ENCODE measurements at regions not wholly inside any gene's neighbourhood (a gene's known extent, or its start where the extent isn't known, plus 50 kb on each side); places are given as distances from the start of the nearest gene placed in this dataset.

DNA sequence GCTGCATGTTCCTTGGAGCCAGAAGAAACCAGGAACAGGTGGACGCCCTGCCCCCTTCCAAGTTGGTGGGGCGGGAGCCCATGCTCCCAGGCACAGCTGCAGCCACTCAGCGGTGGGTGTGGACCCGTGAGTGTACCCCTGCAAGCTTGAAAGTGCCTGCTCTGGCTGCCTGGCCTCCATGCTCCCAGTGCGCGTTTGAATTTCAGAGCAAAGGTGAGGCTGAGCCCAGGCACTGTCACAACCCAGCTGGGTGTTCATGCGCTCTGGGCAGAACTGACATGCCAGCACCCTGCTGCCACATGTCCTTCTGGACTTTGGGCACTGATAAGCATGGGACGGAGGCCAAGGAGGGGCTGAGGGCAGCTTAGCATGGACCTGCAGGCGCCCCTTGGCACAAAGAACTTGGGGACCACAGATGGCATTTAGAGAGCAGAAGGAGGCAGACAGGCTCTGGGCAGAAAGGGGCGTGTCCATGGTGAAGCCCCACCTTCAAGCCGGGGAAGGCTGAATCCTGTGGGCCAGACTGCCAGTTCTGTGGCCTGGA, 402.0 kb upstream of the NRG3 start:
- BruUV-seq (replicated peaks) = no TSS peak
- ATAC-seq = no peak
- H3K4me3 ChIP-seq (ENCODE audit: low read depth in 2 of 2, low read length in 2 of 2) = no peak overlapping the region
- CTCF ChIA-PET = no interaction called here
- no peaks in the 10 kb centered on the region for H3K4me1 ChIP-seq (ENCODE audit: control insufficient read depth, insufficient read depth, low read length)
- intact Hi-C loops (cut with micrococcal nuclease; ENCODE audit: unreplicated experiment) = no loop called here
- H3K9me3 ChIP-seq (ENCODE audit: control insufficient read depth, insufficient read depth, low read depth, low read length) = no peaks in the 10 kb centered on the region; the same call in 1 of the 2 replicates
- POLR2A ChIA-PET = no interaction called here
- TF ChIP-seq, protein P1, sequence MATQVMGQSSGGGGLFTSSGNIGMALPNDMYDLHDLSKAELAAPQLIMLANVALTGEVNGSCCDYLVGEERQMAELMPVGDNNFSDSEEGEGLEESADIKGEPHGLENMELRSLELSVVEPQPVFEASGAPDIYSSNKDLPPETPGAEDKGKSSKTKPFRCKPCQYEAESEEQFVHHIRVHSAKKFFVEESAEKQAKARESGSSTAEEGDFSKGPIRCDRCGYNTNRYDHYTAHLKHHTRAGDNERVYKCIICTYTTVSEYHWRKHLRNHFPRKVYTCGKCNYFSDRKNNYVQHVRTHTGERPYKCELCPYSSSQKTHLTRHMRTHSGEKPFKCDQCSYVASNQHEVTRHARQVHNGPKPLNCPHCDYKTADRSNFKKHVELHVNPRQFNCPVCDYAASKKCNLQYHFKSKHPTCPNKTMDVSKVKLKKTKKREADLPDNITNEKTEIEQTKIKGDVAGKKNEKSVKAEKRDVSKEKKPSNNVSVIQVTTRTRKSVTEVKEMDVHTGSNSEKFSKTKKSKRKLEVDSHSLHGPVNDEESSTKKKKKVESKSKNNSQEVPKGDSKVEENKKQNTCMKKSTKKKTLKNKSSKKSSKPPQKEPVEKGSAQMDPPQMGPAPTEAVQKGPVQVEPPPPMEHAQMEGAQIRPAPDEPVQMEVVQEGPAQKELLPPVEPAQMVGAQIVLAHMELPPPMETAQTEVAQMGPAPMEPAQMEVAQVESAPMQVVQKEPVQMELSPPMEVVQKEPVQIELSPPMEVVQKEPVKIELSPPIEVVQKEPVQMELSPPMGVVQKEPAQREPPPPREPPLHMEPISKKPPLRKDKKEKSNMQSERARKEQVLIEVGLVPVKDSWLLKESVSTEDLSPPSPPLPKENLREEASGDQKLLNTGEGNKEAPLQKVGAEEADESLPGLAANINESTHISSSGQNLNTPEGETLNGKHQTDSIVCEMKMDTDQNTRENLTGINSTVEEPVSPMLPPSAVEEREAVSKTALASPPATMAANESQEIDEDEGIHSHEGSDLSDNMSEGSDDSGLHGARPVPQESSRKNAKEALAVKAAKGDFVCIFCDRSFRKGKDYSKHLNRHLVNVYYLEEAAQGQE (IDR thresholded peaks at IDR 0.05; ENCODE audit: insufficient read depth in 1 of 2, low read depth in 2 of 2, low read length in 1 of 2) = no peak
- no peak for TF ChIP-seq TCF7L2 (IDR thresholded peaks at IDR 0.05; ENCODE audit: low read depth, low read length)
- no peak for TF ChIP-seq SIN3A (IDR thresholded peaks at IDR 0.05; ENCODE audit: borderline replicate concordance, insufficient read depth, low read depth, low read length)
- TF ChIP-seq POLR2AphosphoS5 (IDR thresholded peaks at IDR 0.05; ENCODE audit: low read depth, low read length) = no peak
- no peaks in the 10 kb centered on the region for H3K36me3 ChIP-seq (ENCODE audit: control insufficient read depth, insufficient read depth, low read length)
- H3K27me3 ChIP-seq (ENCODE audit: control insufficient read depth, insufficient read depth, low read length) = no peaks in the 10 kb centered on the region
- H3K27ac ChIP-seq (ENCODE audit: low read length) = no peak overlapping the region
- in situ Hi-C loops (cut with HindIII; ENCODE audit: low pct_unique_long_range_greater_than_20kb, low sequenced_read_pairs) = no loop called here
- no peak for DNase-seq (ENCODE audit: low read depth, low spot score)

DNA sequence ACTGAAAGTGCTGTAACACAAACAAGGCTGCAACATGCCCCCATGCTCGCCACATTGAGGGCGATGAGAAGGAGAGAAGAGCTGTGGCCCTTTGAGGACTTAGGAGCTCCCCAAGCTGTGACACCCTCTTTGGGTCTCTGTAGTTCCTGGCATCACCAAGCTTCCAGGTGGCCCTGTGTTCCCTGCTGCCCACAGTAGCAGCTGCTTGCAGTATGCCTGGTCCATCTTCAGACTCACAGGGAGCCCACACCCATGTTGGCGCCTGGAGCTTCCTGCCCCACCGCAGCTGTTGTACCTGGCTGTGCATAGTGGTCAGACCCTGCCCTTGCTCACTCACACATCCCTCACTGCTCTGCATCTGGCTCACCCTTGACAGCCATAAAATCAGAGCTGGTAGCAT, 401.2 kb upstream of the NRG3 start:
- in situ Hi-C loops (cut with HindIII; ENCODE audit: low pct_unique_long_range_greater_than_20kb, low sequenced_read_pairs) (no loop called here), intact Hi-C loops (cut with micrococcal nuclease; ENCODE audit: unreplicated experiment) (no loop called here)
- Histone ChIP-seq H3K27ac (ENCODE audit: low read length) (no peak overlapping the region), H3K27me3 (ENCODE audit: control insufficient read depth, insufficient read depth, low read length) (no peaks in the 10 kb centered on the region), H3K4me3 (ENCODE audit: low read depth in 2 of 2, low read length in 2 of 2) (no peak overlapping the region), H3K9me3 (ENCODE audit: control insufficient read depth, insufficient read depth, low read depth, low read length) (no peaks in the 10 kb centered on the region; the same call in 1 of the 2 replicates), H3K4me1 (ENCODE audit: control insufficient read depth, insufficient read depth, low read length) (no peaks in the 10 kb centered on the region), H3K36me3 (ENCODE audit: control insufficient read depth, insufficient read depth, low read length) (no peaks in the 10 kb centered on the region)
- TF ChIP-seq POLR2AphosphoS5 (IDR thresholded peaks at IDR 0.05; ENCODE audit: low read depth, low read length) = no peak
- no peak for TF ChIP-seq TCF7L2 (IDR thresholded peaks at IDR 0.05; ENCODE audit: low read depth, low read length)
- TF ChIP-seq, protein P2, sequence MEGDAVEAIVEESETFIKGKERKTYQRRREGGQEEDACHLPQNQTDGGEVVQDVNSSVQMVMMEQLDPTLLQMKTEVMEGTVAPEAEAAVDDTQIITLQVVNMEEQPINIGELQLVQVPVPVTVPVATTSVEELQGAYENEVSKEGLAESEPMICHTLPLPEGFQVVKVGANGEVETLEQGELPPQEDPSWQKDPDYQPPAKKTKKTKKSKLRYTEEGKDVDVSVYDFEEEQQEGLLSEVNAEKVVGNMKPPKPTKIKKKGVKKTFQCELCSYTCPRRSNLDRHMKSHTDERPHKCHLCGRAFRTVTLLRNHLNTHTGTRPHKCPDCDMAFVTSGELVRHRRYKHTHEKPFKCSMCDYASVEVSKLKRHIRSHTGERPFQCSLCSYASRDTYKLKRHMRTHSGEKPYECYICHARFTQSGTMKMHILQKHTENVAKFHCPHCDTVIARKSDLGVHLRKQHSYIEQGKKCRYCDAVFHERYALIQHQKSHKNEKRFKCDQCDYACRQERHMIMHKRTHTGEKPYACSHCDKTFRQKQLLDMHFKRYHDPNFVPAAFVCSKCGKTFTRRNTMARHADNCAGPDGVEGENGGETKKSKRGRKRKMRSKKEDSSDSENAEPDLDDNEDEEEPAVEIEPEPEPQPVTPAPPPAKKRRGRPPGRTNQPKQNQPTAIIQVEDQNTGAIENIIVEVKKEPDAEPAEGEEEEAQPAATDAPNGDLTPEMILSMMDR (IDR thresholded peaks at IDR 0.05) = no peak
- no peak for TF ChIP-seq SIN3A (IDR thresholded peaks at IDR 0.05; ENCODE audit: borderline replicate concordance, insufficient read depth, low read depth, low read length)
- TF ChIP-seq, protein P1 (IDR thresholded peaks at IDR 0.05; ENCODE audit: insufficient read depth in 1 of 2, low read depth in 2 of 2, low read length in 1 of 2) = no peak
- no peak for ATAC-seq
- POLR2A ChIA-PET = no interaction called here
- no peak for DNase-seq (ENCODE audit: low read depth, low spot score)
- CTCF ChIA-PET = no interaction called here
- BruUV-seq (replicated peaks) = no TSS peak

Measured in Panc1 (cell line).